WTC11 (cell line): ENCODE measurements at regions not wholly inside any gene's neighbourhood (a gene's known extent, or its start where the extent isn't known, plus 50 kb on each side); places are given as distances from the start of the nearest gene placed in this dataset.
"Not testable (repeated sequence)": the region's sequence is repeated elsewhere in the genome, so short reads cannot be mapped to it uniquely, and the experiment has no call there.

Source experiments
- ATAC-seq: fragments of 200-7000 bp; cut with Tn5 transposase; 2 replicates; pipeline ENCODE4 v1.10.0; 2021; ENCODE audit warnings: mild to moderate bottlenecking, moderate library complexity
- CTCF ChIA-PET: fragments of 300-600 bp; sonication (Branson Sonifier 250); formaldehyde crosslinking; loops from one replicate; lab custom pipeline; 2021; ENCODE audit warnings: antibody characterized with exemption; lab: Charles Lee
- POLR2A ChIA-PET: fragments of 350-600 bp; sonication (Branson Sonifier 250); formaldehyde crosslinking; loops from one replicate; lab custom pipeline; 2021; ENCODE audit warnings: antibody characterized with exemption; lab: Charles Lee
- DNase-seq: peaks from one replicate; pipeline ENCODE4 v3.0.0; 2021; ENCODE audit warnings: low spot score
- H3K27ac Mint-ChIP-seq: 2 replicates; pipeline ENCODE4 v1.8.0; 2021; ENCODE audit warnings: mixed read lengths
- H3K27me3 Mint-ChIP-seq: 2 replicates; pipeline ENCODE4 v1.8.0; 2021; ENCODE audit warnings: low read depth, mild to moderate bottlenecking, moderate library complexity, mixed read lengths
- H3K36me3 Mint-ChIP-seq: 2 replicates; pipeline ENCODE4 v1.8.0; 2021; ENCODE audit warnings: mixed read lengths
- H3K4me1 Mint-ChIP-seq: 2 replicates; pipeline ENCODE4 v1.8.0; 2022; ENCODE audit warnings: mixed read lengths
- H3K4me3 Mint-ChIP-seq: 2 replicates; pipeline ENCODE4 v1.8.0; 2021; ENCODE audit warnings: mild to moderate bottlenecking, moderate library complexity, mixed read lengths
- H3K9me3 Mint-ChIP-seq: 2 replicates; pipeline ENCODE4 v1.8.0; 2021; ENCODE audit warnings: mixed read lengths
- ATF1 ChIP-seq: sonication (generic); formaldehyde crosslinking; IDR thresholded peaks from 2 replicates; pipeline ENCODE4 v1.8.1; 2023; ENCODE audit warnings: mild to moderate bottlenecking, moderate library complexity, missing genetic modification reagents
- CBFB ChIP-seq: sonication (generic); formaldehyde crosslinking; IDR thresholded peaks from 2 replicates; pipeline ENCODE4 v1.8.1; 2022; ENCODE audit warnings: mild to moderate bottlenecking, low read depth, missing genetic modification reagents
- ELF4 ChIP-seq: sonication (generic); formaldehyde crosslinking; IDR thresholded peaks from 2 replicates; pipeline ENCODE4 v1.8.1; 2022; ENCODE audit warnings: low read depth, mild to moderate bottlenecking, moderate library complexity, missing genetic modification reagents
- FOXJ3 ChIP-seq: sonication (generic); formaldehyde crosslinking; IDR thresholded peaks from 2 replicates; pipeline ENCODE4 v1.9.0; 2021; ENCODE audit warnings: missing genetic modification reagents, mild to moderate bottlenecking, borderline replicate concordance
- FOXP1 ChIP-seq: sonication (generic); formaldehyde crosslinking; IDR thresholded peaks from 2 replicates; pipeline ENCODE4 v1.8.0; 2022; ENCODE audit warnings: missing genetic modification reagents, mild to moderate bottlenecking, moderate library complexity, borderline replicate concordance
- JAZF1 ChIP-seq: fragments of 250-450 bp; sonication (Bioruptor Pico); IDR thresholded peaks from 2 replicates; pipeline ENCODE4 v1.9.0; 2021; ENCODE audit warnings: moderate library complexity, mild to moderate bottlenecking, inconsistent platforms
- MYBL2 ChIP-seq: sonication (generic); formaldehyde crosslinking; IDR thresholded peaks from 2 replicates; pipeline ENCODE4 v1.8.1; 2023; ENCODE audit warnings: mild to moderate bottlenecking, moderate library complexity, missing genetic modification reagents
- NR2C2 ChIP-seq: sonication (generic); formaldehyde crosslinking; IDR thresholded peaks from 2 replicates; pipeline ENCODE4 v1.8.0; 2022; ENCODE audit warnings: mild to moderate bottlenecking, missing genetic modification reagents
- SMAD3 ChIP-seq: sonication (generic); formaldehyde crosslinking; IDR thresholded peaks from 2 replicates; pipeline ENCODE4 v1.8.0; 2022; ENCODE audit warnings: missing genetic modification reagents, mild to moderate bottlenecking, borderline replicate concordance
- TEAD4 ChIP-seq: sonication (generic); formaldehyde crosslinking; IDR thresholded peaks from 2 replicates; pipeline ENCODE4 v1.8.0; 2022; ENCODE audit warnings: mild to moderate bottlenecking, missing genetic modification reagents
- ZBTB21 ChIP-seq: sonication (generic); formaldehyde crosslinking; IDR thresholded peaks from 2 replicates; pipeline ENCODE4 v1.8.1; 2023; ENCODE audit warnings: mild to moderate bottlenecking, missing genetic modification reagents, borderline replicate concordance
- ZNF416 ChIP-seq: fragments of 250-450 bp; sonication (Bioruptor Pico); IDR thresholded peaks from 2 replicates; pipeline ENCODE4 v1.9.0; 2021; ENCODE audit warnings: mild to moderate bottlenecking, inconsistent platforms
- TF ChIP-seq, protein P1 (sequence below): sonication (generic); formaldehyde crosslinking; IDR thresholded peaks from 2 replicates; pipeline ENCODE4 v1.8.0; 2023; ENCODE audit warnings: mild to moderate bottlenecking, missing genetic modification reagents
- TF ChIP-seq, protein P2 (sequence below): sonication (generic); formaldehyde crosslinking; IDR thresholded peaks from 2 replicates; pipeline ENCODE4 v1.8.0; 2022; ENCODE audit warnings: mild to moderate bottlenecking, missing genetic modification reagents
- TF ChIP-seq, protein P3 (sequence below): fragments of 200-600 bp; IDR thresholded peaks from 2 replicates; pipeline ENCODE4 v1.8.0; 2022; ENCODE audit warnings: antibody characterized with exemption
- TF ChIP-seq, protein P4 (sequence below): sonication (generic); formaldehyde crosslinking; IDR thresholded peaks from 2 replicates; pipeline ENCODE4 v1.8.1; 2023; ENCODE audit warnings: mild to moderate bottlenecking, missing genetic modification reagents, borderline replicate concordance
- TF ChIP-seq, protein P5 (sequence below): sonication (generic); formaldehyde crosslinking; conservative IDR thresholded peaks from 2 replicates; pipeline ENCODE4 v1.8.1; 2023; ENCODE audit warnings: mild to moderate bottlenecking, low read depth, missing genetic modification reagents, moderate library complexity
- TF ChIP-seq, protein P6 (sequence below): sonication (generic); formaldehyde crosslinking; IDR thresholded peaks from 2 replicates; pipeline ENCODE4 v1.8.1; 2022; ENCODE audit warnings: missing genetic modification reagents, borderline replicate concordance

DNA sequence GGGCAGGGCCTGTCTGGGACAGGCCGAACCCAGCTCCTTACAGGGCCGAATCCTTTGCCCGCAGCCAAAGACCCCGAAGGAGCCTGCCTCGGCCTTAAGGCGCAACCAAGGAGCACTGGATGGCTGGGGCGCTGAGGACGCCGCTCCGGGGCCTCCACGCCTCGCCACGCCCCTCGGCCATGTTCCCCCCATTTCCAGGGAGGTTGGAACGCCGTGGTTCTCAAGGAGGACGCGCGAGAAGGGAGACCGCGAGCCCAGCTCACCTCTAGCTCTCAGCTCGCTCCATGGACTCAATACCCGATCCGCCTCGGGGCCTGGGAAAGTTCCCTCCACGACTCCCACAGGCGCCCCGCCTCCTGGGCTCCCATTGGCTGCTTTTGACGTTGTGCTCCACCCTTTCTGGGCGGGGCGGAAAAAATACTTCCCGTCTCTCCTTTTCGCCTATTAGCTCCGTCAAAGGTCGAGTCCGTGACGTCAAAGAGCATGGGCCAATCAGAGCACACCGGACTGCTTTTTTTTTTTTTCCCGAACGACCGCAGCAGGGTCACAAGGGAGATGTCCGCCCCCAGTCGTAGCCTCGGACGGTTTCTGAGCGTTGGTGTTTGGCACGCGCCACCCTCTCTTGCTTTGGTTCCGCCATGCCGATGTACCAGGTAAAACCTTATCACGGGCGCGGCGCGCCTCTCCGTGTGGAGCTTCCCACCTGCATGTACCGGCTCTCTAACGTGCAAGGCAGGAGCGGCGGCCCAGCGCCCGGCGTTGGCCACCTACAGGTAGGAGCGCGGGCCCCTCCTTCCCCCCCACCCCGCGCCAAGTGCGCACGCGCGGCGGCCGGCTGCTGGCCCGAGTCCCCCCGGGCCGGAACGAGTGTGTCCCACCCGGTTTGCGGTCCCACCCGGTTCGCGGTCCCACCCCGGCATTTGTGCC is 305.7 kb downstream of the TYW1 start (continued):
- TF ChIP-seq, protein P1, sequence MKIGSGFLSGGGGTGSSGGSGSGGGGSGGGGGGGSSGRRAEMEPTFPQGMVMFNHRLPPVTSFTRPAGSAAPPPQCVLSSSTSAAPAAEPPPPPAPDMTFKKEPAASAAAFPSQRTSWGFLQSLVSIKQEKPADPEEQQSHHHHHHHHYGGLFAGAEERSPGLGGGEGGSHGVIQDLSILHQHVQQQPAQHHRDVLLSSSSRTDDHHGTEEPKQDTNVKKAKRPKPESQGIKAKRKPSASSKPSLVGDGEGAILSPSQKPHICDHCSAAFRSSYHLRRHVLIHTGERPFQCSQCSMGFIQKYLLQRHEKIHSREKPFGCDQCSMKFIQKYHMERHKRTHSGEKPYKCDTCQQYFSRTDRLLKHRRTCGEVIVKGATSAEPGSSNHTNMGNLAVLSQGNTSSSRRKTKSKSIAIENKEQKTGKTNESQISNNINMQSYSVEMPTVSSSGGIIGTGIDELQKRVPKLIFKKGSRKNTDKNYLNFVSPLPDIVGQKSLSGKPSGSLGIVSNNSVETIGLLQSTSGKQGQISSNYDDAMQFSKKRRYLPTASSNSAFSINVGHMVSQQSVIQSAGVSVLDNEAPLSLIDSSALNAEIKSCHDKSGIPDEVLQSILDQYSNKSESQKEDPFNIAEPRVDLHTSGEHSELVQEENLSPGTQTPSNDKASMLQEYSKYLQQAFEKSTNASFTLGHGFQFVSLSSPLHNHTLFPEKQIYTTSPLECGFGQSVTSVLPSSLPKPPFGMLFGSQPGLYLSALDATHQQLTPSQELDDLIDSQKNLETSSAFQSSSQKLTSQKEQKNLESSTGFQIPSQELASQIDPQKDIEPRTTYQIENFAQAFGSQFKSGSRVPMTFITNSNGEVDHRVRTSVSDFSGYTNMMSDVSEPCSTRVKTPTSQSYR (CRISPR knock-in tag), result no peak
- TF ChIP-seq, protein P2, sequence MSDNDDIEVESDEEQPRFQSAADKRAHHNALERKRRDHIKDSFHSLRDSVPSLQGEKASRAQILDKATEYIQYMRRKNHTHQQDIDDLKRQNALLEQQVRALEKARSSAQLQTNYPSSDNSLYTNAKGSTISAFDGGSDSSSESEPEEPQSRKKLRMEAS (CRISPR knock-in tag), result peak; percentile 67; the same call in 1 of the 2 replicates
- TF ChIP-seq ATF1 (CRISPR knock-in tag), result 0 out of 2 replicates have a peak, but pooled peaks have one; percentile 22
- no peak for TF ChIP-seq FOXJ3 (CRISPR knock-in tag)

DNA sequence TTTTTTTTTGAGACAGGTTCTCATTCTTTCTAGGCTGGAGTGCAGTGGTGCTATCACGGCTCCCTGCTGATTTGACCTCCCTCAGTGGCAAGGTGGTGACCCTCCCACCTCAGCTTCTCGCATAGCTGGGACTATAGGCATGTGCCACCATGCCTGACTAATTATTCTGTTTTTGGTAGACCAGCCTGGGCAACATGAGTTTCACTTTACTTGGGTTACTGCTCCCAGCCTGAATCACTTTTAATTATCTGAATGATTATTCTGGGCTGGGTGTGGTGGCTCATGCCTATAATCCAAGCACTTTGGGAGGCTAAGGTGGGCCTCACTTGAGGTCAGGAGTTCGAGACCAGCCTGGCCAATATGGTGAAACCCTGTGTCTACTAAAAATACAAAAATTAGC is 308.2 kb downstream of the TYW1 start:
- CTCF ChIA-PET, POLR2A ChIA-PET: not testable (repeated sequence)
- H3K4me3 Mint-ChIP-seq, result peak overlapping the region; percentile 69; the same call in 1 of the 2 replicates

DNA sequence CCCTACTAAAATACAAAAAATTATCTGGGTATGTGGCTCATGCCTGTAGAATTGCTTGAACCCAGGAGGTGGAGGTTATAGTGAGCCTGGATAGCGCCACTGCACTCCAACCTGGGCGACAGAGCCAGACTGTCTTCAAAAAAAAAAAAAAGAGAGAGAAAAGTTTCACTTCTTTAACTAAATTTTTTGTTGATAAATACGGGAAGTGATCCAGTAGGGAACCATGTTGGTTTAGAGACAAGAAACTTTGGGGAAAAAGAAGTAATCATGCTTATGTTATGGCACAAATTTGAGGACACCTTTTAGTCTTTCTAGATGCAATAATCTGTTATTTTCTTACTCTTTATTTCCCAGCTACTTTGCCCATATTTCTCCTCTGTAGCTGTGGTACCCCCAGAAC is 309.7 kb downstream of the TYW1 start:
- ATAC-seq (no peak), DNase-seq (no peak)
- no peaks in the 10 kb centered on the region for H3K9me3 Mint-ChIP-seq
- CTCF ChIA-PET, result no interaction called here
- peaks cover 3% of the 10 kb centered on the region; the same call in 1 of the 2 replicates for H3K27me3 Mint-ChIP-seq
- peaks cover 46% of the 10 kb centered on the region for H3K36me3 Mint-ChIP-seq
- POLR2A ChIA-PET, result no interaction called here
- H3K27ac Mint-ChIP-seq, result no peak overlapping the region
- peaks cover 4% of the 10 kb centered on the region for H3K4me1 Mint-ChIP-seq
- no peak overlapping the region for H3K4me3 Mint-ChIP-seq
- no peak for TF ChIP-seq ELF4 (CRISPR knock-in tag)
- TF ChIP-seq, protein P3, sequence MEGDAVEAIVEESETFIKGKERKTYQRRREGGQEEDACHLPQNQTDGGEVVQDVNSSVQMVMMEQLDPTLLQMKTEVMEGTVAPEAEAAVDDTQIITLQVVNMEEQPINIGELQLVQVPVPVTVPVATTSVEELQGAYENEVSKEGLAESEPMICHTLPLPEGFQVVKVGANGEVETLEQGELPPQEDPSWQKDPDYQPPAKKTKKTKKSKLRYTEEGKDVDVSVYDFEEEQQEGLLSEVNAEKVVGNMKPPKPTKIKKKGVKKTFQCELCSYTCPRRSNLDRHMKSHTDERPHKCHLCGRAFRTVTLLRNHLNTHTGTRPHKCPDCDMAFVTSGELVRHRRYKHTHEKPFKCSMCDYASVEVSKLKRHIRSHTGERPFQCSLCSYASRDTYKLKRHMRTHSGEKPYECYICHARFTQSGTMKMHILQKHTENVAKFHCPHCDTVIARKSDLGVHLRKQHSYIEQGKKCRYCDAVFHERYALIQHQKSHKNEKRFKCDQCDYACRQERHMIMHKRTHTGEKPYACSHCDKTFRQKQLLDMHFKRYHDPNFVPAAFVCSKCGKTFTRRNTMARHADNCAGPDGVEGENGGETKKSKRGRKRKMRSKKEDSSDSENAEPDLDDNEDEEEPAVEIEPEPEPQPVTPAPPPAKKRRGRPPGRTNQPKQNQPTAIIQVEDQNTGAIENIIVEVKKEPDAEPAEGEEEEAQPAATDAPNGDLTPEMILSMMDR, result no peak
- no peak for TF ChIP-seq FOXP1 (CRISPR knock-in tag)
- no peak for TF ChIP-seq JAZF1 (CRISPR knock-in tag)
- no peak for TF ChIP-seq SMAD3 (CRISPR knock-in tag)
- no peak for TF ChIP-seq TEAD4 (CRISPR knock-in tag)
- TF ChIP-seq CBFB (CRISPR knock-in tag), result no peak
- no peak for TF ChIP-seq ZNF416 (CRISPR knock-in tag)
- TF ChIP-seq, protein P4, sequence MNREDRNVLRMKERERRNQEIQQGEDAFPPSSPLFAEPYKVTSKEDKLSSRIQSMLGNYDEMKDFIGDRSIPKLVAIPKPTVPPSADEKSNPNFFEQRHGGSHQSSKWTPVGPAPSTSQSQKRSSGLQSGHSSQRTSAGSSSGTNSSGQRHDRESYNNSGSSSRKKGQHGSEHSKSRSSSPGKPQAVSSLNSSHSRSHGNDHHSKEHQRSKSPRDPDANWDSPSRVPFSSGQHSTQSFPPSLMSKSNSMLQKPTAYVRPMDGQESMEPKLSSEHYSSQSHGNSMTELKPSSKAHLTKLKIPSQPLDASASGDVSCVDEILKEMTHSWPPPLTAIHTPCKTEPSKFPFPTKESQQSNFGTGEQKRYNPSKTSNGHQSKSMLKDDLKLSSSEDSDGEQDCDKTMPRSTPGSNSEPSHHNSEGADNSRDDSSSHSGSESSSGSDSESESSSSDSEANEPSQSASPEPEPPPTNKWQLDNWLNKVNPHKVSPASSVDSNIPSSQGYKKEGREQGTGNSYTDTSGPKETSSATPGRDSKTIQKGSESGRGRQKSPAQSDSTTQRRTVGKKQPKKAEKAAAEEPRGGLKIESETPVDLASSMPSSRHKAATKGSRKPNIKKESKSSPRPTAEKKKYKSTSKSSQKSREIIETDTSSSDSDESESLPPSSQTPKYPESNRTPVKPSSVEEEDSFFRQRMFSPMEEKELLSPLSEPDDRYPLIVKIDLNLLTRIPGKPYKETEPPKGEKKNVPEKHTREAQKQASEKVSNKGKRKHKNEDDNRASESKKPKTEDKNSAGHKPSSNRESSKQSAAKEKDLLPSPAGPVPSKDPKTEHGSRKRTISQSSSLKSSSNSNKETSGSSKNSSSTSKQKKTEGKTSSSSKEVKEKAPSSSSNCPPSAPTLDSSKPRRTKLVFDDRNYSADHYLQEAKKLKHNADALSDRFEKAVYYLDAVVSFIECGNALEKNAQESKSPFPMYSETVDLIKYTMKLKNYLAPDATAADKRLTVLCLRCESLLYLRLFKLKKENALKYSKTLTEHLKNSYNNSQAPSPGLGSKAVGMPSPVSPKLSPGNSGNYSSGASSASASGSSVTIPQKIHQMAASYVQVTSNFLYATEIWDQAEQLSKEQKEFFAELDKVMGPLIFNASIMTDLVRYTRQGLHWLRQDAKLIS, result no peak
- no peak for TF ChIP-seq ZBTB21 (CRISPR knock-in tag)
- no peak for TF ChIP-seq MYBL2
- TF ChIP-seq, protein P5, sequence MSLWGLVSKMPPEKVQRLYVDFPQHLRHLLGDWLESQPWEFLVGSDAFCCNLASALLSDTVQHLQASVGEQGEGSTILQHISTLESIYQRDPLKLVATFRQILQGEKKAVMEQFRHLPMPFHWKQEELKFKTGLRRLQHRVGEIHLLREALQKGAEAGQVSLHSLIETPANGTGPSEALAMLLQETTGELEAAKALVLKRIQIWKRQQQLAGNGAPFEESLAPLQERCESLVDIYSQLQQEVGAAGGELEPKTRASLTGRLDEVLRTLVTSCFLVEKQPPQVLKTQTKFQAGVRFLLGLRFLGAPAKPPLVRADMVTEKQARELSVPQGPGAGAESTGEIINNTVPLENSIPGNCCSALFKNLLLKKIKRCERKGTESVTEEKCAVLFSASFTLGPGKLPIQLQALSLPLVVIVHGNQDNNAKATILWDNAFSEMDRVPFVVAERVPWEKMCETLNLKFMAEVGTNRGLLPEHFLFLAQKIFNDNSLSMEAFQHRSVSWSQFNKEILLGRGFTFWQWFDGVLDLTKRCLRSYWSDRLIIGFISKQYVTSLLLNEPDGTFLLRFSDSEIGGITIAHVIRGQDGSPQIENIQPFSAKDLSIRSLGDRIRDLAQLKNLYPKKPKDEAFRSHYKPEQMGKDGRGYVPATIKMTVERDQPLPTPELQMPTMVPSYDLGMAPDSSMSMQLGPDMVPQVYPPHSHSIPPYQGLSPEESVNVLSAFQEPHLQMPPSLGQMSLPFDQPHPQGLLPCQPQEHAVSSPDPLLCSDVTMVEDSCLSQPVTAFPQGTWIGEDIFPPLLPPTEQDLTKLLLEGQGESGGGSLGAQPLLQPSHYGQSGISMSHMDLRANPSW (CRISPR knock-in tag), result no peak
- TF ChIP-seq ATF1 (CRISPR knock-in tag), result no peak
- TF ChIP-seq, protein P6, sequence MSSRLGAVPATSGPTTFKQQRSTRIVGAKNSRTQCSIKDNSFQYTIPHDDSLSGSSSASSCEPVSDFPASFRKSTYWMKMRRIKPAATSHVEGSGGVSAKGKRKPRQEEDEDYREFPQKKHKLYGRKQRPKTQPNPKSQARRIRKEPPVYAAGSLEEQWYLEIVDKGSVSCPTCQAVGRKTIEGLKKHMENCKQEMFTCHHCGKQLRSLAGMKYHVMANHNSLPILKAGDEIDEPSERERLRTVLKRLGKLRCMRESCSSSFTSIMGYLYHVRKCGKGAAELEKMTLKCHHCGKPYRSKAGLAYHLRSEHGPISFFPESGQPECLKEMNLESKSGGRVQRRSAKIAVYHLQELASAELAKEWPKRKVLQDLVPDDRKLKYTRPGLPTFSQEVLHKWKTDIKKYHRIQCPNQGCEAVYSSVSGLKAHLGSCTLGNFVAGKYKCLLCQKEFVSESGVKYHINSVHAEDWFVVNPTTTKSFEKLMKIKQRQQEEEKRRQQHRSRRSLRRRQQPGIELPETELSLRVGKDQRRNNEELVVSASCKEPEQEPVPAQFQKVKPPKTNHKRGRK (CRISPR knock-in tag), result no peak
- TF ChIP-seq NR2C2, result no peak

More for the DNA sequence above, 308.2 kb downstream of the TYW1 start:
- not testable (repeated sequence) for ATAC-seq, DNase-seq, H3K27me3 Mint-ChIP-seq, H3K9me3 Mint-ChIP-seq, H3K27ac Mint-ChIP-seq, H3K4me1 Mint-ChIP-seq
- H3K36me3 Mint-ChIP-seq, result peaks cover 31% of the 10 kb centered on the region
